ENCODE measurements at regions not wholly inside any gene's neighbourhood (a gene's known extent, or its start where the extent isn't known, plus 50 kb on each side); places are given as distances from the start of the nearest gene placed in this dataset.

DNA sequence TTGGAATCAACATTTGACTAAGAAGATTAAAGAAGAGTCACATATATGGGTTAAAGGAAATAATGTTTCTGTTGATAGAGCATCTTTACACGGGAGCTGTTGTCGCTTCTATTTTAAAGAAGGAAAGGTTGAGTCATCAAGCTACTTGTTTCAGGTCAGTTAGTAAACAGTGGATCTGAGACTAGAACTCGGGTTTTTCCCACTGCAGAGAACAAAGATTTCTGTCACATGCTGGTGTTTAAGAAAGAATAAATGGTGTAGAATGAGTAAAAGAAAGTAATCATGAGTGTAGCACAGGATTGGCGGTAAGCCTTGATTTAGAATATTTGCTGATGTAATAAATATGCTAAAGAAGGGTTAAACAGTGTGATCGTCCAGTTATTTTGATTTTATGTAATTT, 455.5 kb downstream of the AEBP2 start:
- ChIA-PET POLR2A (no interaction called here), CTCF (ENCODE audit: low intra/inter-chr PET ratio) (no interaction called here)
- H3K9ac ChIP-seq (ENCODE audit: insufficient read depth in 1 of 2, low read depth in 2 of 2, low read length in 2 of 2), result no peak overlapping the region
- intact Hi-C loops (cut with micrococcal nuclease), result no loop called here
- no peaks in the 10 kb centered on the region for H4K20me1 ChIP-seq (replicated peaks; ENCODE audit: control insufficient read depth, insufficient read depth, low read length)
- H3K4me1 ChIP-seq (replicated peaks in 1 of 2; ENCODE audit: control insufficient read depth in 2 of 2, insufficient read depth in 2 of 2, low read length in 2 of 2), result no peaks in the 10 kb centered on the region
- H3K9me3 ChIP-seq (replicated peaks; ENCODE audit: control insufficient read depth, insufficient read depth, low read depth, low read length), result no peaks in the 10 kb centered on the region
- 2% methylated on average over 5 of the region's 5 CpGs for WGBS (ENCODE audit: insufficient coverage, low coverage, missing lambda C conversion rate)
- no peak overlapping the region for H2AFZ ChIP-seq (ENCODE audit: low read depth, low read length)
- ATAC-seq (no peak), DNase-seq (ENCODE audit: extremely low read depth in 1 of 4, low spot score in 3 of 4) (no peak), FAIRE-seq (no peak)
- no peak overlapping the region for H3K4me2 ChIP-seq (ENCODE audit: insufficient read depth, low read length)
- BruUV-seq (replicated peaks), result no TSS peak
- no peak overlapping the region for H3K4me3 ChIP-seq
- TF ChIP-seq DPF2 (IDR thresholded peaks at IDR 0.05), result no peak
- TF ChIP-seq EZH2 (IDR thresholded peaks at IDR 0.05; ENCODE audit: borderline replicate concordance, low read depth, low read length), result no peak
- TF ChIP-seq ARID2 (IDR thresholded peaks at IDR 0.05), result no peak
- TF ChIP-seq CBX5 (IDR thresholded peaks at IDR 0.05; ENCODE audit: borderline replicate concordance, low read depth), result no peak
- TF ChIP-seq, protein P1, sequence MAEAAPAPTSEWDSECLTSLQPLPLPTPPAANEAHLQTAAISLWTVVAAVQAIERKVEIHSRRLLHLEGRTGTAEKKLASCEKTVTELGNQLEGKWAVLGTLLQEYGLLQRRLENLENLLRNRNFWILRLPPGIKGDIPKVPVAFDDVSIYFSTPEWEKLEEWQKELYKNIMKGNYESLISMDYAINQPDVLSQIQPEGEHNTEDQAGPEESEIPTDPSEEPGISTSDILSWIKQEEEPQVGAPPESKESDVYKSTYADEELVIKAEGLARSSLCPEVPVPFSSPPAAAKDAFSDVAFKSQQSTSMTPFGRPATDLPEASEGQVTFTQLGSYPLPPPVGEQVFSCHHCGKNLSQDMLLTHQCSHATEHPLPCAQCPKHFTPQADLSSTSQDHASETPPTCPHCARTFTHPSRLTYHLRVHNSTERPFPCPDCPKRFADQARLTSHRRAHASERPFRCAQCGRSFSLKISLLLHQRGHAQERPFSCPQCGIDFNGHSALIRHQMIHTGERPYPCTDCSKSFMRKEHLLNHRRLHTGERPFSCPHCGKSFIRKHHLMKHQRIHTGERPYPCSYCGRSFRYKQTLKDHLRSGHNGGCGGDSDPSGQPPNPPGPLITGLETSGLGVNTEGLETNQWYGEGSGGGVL (CRISPR knock-in tag; IDR thresholded peaks at IDR 0.05), result no peak
- no peak for TF ChIP-seq SMARCE1 (IDR thresholded peaks at IDR 0.05)
- TF ChIP-seq, protein P2, sequence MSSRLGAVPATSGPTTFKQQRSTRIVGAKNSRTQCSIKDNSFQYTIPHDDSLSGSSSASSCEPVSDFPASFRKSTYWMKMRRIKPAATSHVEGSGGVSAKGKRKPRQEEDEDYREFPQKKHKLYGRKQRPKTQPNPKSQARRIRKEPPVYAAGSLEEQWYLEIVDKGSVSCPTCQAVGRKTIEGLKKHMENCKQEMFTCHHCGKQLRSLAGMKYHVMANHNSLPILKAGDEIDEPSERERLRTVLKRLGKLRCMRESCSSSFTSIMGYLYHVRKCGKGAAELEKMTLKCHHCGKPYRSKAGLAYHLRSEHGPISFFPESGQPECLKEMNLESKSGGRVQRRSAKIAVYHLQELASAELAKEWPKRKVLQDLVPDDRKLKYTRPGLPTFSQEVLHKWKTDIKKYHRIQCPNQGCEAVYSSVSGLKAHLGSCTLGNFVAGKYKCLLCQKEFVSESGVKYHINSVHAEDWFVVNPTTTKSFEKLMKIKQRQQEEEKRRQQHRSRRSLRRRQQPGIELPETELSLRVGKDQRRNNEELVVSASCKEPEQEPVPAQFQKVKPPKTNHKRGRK (tag; IDR thresholded peaks at IDR 0.05), result no peak
- TF ChIP-seq, protein P3, sequence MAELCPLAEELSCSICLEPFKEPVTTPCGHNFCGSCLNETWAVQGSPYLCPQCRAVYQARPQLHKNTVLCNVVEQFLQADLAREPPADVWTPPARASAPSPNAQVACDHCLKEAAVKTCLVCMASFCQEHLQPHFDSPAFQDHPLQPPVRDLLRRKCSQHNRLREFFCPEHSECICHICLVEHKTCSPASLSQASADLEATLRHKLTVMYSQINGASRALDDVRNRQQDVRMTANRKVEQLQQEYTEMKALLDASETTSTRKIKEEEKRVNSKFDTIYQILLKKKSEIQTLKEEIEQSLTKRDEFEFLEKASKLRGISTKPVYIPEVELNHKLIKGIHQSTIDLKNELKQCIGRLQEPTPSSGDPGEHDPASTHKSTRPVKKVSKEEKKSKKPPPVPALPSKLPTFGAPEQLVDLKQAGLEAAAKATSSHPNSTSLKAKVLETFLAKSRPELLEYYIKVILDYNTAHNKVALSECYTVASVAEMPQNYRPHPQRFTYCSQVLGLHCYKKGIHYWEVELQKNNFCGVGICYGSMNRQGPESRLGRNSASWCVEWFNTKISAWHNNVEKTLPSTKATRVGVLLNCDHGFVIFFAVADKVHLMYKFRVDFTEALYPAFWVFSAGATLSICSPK (IDR thresholded peaks at IDR 0.05; ENCODE audit: borderline replicate concordance), result no peak
- no peak for TF ChIP-seq TAL1 (IDR thresholded peaks at IDR 0.05)
- TF ChIP-seq CAMTA2 (CRISPR knock-in tag; conservative IDR thresholded peaks at IDR 0.05), result no peak
- no peak overlapping the region for H3K27ac ChIP-seq (ENCODE audit: extremely low read depth, low read depth, low read length)
- H3K36me3 ChIP-seq (ENCODE audit: control insufficient read depth, insufficient read depth, low read length), result no peaks in the 10 kb centered on the region
- no peaks in the 10 kb centered on the region for H3K9me1 ChIP-seq (ENCODE audit: control insufficient read depth, insufficient read depth, low read length)
- H3K27me3 ChIP-seq (ENCODE audit: control insufficient read depth in 2 of 2, insufficient read depth in 2 of 2, low read length in 2 of 2), result no peaks in the 10 kb centered on the region
- no peaks in the 10 kb centered on the region for H3K79me2 ChIP-seq (ENCODE audit: control insufficient read depth, insufficient read depth, low read length)
- in situ Hi-C loops (cut with MboI), result no loop called here

Data from K562 (cell line).